ENCODE measurements at regions not wholly inside any gene's neighbourhood (a gene's known extent, or its start where the extent isn't known, plus 50 kb on each side); places are given as distances from the start of the nearest gene placed in this dataset.
"Not testable (repeated sequence)": the region's sequence is repeated elsewhere in the genome, so short reads cannot be mapped to it uniquely, and the experiment has no call there.

DNA sequence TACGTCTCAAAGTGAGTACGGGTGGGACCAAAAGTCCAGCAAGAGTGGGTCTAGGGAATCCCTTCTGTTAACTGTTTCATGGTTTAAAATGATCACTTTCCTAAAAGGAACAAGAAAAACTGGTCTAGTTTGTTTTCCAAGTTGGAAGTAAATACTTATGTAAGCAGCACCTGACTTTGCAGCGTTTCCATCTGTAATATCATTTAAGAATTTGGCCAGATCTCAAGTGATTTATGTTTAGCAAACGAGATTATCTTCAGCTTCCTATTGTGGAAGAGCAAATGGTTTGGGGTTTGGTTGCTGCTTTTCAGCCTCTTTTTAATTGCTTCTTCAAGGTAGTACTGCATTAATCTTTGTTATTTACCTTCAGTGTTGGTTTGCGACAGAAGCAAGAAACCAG is 50.4 kb downstream of the FHIP1A start:
- DNase-seq = no peak

DNA sequence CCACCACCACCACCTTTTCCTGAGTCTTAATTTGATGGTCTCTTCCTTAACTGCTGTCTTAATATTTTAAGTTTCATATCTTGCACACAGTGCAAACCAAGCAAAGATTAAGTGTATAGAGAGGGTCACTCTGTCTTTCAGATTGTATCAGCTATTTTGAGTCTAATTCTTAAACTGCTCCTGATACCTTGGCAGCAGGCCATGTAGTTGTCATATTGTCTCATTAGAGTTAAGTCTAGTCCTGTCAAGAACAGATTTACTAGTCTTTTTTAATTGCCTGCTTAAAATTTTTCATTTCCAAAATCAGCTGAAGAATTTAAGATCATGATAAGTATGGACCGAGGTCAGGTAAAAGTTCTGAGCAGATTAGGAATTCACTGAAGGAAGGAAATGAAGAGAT is 51.5 kb downstream of the FHIP1A start:
- no peak for DNase-seq

DNA sequence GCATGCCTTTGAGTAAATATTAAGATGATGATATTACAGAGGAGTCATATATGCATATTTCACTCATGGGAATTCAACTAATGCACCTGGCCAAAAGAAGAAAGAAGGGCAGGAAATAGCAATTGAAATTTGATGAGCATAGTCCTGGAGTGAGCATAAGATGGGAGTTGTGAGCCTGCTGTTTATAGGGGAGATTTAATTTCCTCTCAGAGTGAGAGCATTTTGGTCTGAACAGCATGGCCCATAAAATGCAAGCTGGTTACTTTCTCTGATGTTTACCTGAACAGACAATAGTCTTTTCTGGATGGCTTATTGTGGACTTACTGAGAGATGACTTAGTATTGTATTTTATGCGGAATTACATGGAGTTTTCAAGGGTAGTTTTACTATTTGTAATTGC is 53.6 kb downstream of the FHIP1A start:
- DNase-seq = no peak

DNA sequence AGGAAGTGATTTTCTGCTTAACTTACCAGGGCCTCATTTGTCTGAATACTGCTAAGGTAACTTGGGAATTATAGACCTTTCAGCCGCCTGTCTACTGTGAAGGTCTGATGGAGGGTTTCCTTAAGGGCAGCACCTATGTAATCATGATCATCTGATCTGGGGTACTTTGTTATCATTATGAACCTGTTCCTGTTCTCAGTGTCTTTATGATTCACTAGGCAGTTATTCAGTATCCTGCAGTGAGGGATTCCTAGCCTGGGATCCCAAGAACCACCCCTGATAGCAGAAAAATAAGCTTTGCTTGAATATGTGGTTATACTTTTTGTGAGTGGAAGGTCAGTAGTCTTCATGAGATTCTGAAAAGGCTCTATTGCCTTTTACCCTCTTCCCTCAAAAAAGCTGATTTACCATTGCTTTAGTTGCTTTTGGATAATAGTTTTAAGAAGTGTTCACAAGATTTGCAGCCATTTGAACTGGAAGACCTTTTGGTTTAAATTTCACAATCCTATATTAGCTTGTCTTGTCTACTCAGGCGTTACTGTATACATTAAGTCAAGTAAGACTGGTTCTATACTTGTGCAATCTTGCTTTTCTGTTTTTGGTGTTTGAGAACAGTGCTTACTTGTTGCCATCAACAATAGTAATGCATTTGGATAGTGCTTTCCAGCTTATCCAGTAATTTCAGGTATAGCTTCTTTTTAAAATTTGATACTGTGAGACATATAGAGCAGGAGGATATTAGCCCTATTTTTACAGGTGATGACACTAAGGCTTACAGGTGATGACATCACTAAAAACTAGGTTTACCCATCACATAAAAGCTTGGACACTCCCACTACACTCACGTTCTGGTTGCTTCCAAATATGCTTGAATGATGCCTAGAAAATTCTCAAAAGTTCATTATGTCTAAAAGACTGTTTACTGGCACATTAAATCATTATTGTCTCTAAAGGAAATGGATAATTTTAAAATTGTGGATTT is 60.0 kb downstream of the FHIP1A start:
- DNase-seq = no peak

DNA sequence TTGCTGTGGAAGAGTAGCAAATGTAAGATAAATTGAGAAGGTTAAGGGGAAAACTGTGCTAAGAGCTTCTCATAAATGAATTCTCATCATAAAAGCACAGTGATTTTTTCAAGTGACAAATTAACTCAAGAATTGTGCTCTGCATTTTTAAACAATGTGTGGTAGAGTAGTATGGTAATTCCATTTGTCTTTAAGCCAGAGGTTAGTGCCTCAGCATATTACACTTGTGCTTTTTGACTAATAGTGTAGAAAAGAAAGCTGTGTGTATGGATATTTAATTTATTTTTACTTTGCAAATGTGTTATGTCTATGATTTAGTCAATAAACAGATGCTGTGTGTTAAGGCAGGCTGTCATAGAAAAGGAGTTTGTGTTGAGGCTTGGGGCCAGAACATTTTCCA is 61.0 kb downstream of the FHIP1A start:
- DNase-seq = no peak

DNA sequence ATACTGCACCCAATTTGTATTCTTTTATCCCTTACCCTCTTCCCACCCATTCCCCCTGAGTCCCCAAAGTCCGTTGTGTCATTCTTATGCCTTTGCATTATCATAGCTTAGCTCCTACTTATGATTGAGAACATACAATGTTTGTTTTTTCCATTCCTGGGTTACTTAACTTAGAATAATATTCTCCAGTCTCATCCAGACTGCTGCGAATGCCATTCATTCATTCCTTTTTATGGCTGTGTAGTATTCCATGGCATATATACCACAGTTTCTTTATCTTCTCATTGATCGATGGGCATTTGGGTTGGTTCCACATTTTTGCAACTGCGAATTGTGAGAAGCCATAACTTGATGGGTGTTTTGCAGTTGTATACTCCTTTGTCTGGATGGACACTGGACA is 62.8 kb downstream of the FHIP1A start:
- no peak for DNase-seq

DNA sequence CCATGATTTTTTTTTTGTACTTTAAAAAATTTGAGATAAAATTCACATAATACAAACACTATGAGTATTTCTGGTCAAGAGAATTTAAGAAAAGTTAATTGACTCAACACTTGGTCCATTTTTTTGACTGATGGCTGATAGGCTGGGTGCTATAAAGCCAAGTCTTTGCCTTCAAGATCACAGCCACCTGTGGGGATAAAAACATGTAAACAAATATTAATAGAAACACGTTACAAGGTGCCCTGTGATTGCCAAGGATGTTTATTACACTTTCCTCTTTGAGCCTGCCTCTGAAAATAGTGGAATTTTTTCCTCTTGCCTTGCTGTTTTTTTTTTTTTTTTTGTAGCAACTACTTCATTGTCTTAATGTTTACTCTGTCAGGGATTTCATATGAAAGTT is 63.3 kb downstream of the FHIP1A start:
- DNase-seq = no peak

DNA sequence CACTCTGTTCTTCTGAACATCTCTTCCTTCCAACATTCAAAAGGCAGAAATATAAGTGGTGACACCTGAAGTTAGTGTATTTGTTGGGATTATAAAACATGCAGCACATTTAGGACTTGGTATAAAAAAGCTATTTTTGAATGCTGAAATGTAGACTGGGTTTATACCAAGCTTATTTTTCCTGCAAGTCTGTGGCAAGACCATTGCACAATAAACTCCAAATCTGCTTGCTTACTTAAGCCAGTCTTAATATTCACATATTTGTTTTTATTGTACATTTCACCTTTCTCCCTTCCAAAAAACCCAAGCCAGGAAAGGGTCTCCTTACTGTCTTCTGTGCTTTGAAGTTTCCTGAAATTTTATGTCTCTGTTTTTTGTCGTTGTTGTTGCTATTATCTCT is 63.7 kb downstream of the FHIP1A start:
- no peak for DNase-seq

DNA sequence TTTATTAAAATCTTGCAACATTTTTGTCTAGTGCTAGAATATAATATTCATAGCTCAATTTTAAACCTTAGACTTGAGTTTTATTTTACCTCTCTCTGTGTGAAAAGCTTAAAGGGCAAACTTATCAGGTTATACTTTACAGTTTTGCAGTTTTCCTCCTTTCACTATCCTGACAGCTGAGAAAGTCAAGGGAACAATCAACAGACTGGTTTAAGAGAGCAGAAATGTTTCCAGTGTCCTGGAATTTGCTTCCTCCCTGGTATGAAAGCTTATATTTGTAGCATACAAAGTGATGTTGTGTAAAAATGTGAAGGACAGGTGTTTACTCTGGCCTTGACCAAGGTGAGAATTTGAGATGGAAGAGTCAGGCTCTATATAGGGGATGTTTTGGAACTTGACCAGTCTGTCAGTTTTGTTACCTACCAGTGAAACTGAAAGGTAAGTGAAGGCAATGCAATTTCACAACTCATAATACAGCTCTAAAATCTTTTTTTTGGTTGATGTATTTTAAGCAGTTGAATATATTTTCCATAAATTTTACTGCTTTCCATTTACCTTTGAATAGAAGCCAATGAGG is 64.6 kb downstream of the FHIP1A start:
- DNase-seq = no peak

DNA sequence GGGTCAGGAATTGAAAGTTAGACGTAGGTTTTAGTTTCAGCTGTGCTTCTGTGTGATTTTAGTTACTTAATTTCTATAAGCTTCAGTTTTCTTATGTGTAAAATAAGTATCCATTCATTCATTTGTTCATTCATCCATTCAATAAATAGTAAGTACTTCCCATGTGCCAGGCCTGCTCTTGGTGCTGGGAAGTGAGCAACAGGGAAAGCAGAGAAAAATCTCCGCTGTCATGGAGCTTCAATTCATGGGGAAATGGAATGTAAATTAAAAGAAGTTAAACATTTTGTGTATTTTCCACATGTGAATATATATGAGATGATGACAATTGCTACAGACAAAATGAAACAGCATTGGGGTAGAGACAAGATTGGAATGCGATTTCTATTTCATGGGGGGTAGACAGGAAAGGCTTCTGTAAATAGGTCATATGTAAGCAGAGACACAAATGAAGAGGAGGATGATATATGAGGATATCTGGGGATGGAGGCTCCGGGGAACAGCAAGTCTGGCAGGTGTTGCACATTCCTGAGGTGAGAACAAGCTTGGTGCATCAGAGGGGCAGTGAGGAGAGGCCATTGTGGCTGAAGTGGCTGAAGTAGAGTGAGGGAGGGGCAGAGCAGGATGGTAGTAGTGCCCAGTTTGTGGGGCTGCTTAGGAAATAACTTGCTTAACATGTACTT is 66.2 kb downstream of the FHIP1A start:
- no peak for DNase-seq

DNA sequence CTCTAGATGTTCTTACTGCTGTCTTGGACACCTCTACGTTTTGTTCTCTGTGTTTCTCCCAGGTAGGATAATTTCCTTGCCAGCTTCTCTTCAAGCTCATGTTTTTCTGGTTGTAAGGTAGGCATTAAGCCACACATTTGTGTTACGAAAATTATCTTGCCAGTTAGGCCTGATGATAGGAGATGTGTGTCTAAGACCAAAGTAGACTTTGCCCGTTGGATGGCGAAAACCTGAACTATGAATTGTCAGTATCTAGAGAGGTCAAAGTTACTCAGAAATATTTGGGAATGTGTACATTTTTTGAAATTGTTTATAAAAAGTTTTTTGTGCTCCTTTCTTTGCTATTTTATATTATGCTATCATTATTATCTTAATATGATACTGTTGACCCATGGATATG is 72.8 kb downstream of the FHIP1A start:
- DNase-seq = no peak

DNA sequence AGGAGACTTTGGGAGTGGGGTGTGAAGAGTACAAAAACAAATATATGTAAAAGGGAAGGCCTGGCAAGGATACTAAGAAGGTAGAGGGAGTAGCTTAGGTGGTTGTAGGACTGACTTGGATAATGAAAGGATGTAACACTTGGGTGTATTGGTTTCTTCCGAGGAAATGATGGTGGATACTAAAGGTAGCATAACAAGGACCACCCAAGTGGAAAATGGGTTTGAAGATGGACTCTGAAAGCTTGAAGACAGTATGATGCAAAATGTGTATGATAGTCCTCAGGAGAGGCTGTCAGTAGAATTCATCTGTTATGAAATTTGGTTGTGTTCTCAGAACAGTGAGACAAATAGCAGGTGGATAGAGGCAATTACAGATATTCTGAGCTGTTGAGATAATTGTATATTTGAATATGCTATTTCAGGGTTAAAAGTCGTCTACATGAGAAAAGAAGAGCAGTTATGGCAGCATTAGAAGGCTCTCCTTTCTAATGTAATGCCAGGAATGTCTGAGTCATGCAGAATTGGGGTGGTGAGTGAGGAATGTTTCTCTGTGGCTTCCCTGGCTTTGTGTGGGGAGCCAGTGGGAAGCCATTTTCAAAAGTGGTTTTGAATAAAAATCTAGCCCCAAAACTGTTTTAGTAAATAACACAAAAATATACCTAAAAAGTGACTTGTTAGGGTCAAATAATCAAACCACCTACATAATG is 75.6 kb downstream of the FHIP1A start:
- DNase-seq = no peak

DNA sequence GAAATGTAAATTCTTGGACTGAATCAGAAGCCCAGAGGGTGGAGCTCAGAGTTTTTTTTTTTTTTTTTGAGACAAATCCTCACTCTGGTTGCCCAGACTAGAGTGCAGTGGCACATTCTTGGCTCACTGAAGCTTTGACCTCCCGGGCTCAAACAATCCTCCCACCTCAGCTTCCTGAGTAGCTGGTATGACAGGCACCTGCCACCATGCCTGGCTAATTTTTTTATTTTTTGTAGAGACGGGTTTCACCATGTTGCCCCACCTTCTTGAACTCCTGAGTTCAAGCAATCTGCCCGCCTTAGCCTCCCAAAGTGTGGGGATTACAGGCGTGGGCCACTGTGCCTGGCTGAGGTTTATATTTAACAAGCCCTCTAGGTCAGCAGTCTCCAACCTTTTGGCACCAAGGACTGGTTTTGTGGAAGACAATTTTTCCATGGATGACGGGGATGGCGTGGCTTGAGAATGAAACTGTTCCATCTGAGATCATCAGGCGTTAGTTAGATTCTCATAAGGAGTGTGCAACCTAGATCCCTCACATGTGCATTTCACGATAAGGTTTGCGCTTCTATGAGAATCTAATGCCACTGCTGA is 76.7 kb downstream of the FHIP1A start:
- no peak for DNase-seq

DNA sequence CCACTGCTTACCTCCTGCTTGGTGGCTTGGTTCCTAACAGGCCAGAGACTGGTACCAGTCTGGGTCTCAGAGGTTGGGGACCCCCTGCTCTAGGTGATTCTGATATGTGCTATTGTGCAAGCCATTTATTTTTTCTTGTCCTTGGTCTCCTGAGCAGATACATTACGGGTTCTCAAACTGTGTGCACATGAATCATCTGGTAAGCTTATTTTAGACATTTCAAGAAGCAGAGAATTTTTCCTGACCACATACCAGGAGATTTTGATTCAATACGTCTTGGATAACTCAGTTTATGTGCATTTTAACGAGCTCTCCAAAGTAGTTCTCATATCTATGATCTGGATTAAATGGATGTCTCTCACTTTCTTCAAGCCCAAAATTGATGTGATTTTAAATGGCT is 77.2 kb downstream of the FHIP1A start:
- DNase-seq = no peak

DNA sequence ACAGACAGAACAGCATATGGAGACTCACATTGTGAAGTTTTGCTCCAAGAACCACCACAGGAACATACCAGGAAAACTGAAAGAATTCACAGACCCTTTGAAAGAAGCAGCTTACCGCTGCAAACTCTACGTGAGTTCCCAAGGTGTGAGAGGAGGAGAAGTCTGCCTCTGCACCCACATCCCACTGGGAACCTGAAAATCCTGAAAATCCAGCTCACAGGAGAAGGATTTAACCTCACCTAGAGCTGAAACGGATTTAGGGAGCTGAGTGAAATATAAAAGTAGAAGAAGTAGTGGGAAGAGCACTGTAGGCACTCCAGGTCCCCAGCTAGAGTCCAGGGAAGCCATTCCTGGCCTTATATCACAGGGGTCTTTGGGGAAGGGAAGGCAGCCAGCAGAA is 80.0 kb downstream of the FHIP1A start:
- DNase-seq = no peak

DNA sequence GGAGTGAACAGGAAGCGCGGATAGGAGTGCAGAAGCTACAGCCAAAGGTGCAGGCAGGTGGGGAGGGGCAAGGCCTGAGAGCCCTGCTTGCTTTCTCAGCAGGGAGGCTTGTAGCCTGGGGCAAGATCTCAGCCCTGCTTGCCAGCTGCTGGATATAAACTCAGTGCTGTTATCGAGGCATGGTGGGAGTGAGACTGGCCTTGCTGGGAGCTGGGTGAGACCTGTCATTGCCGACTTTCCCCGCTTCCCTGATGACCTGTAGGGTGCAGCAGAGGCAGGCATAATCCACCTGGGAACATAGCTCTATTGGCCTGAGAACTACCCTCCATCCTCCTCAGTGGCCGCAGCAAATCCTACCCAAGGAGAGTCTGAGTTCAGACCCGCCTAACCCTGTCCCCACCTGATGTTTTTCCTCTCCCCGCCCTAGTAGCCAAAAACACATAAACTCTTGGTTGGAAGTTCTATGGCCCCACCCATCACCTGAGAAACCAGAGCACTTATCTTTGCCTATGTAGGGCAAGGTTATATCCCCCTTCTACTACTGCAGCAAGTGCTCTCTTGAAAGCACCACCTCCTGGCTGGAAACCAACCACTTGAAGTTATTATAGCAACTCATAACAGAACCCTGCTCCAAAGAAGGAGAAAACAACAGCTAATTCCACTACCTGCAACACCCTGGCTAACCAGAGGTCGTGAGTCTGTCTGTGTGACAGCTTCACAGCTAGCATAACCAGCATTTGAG is 80.7 kb downstream of the FHIP1A start:
- DNase-seq = no peak

DNA sequence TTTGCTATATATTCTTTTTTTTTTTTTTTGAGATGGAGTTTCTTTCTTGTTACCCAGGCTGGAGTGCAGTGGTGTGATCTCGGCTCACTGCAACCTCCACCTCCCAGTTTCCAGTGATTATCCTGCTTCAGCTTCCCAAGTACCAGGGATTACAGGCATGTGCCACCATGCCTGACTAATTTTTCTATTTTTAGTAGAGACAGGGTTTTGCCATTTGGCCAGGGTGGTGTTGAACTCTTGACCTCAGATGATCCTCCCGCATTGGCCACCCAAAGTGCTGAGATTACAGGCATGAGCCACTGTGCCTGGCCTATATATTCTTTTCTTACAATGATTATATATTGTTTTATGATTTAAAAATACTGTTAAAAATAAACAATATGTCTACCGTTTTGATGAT is 86.6 kb downstream of the FHIP1A start:
- DNase-seq = not testable (repeated sequence)

DNA sequence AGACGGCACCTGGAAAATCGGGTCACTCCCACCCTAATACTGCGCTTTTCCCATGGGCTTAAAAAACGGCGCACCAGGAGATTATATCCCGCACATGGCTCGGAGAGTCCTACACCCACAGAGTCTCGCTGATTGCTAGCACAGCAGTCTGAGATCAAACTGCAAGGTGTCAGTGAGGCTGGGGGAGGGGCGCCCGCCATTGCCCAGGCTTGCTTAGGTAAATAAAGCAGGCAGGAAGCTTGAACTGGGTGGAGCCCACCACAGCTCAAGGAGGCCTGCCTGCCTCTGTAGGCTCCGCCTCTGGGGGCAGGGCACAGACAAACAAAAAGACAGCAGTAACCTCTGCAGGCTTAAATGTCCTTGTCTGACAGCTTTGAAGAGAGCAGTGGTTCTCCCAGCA is 102.6 kb downstream of the FHIP1A start:
- DNase-seq = not testable (repeated sequence)

DNA sequence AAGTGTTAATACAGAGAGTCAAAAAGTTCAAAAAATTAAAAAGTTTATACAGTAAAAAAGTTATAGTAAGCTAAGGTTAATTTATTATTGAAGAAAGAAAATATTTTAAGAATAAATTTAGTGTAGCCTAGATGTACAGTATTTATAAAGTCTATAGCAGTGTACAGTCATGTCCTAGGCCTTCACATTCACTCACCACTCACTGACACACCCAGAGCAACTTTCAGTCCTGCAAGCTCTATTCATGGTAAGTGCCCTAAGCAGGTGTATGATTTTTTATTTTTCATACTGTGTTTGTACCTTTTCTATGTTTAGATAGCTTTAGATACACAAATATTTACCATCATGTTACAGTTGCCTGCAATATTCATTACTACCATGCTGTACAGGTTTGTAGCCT is 108.9 kb downstream of the FHIP1A start:
- DNase-seq = no peak

DNA sequence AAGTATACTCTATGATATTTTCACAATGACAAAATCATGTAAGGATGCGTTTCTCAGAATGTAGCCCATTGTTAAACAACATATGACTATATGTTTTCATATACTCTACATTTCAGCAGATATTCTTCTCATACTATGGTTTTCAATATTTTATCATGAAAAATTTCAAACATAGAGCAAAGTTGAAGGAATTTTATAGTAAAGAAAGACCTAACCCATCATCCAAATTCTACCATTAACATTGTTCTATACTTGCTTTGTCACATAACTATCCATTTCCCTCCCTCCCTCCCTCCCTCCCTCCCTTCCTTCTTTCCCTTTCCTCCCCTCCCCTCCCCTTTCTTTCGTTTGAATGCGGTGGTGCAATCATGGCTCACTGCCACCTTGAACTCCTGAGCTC is 109.4 kb downstream of the FHIP1A start:
- DNase-seq = no peak

DNA sequence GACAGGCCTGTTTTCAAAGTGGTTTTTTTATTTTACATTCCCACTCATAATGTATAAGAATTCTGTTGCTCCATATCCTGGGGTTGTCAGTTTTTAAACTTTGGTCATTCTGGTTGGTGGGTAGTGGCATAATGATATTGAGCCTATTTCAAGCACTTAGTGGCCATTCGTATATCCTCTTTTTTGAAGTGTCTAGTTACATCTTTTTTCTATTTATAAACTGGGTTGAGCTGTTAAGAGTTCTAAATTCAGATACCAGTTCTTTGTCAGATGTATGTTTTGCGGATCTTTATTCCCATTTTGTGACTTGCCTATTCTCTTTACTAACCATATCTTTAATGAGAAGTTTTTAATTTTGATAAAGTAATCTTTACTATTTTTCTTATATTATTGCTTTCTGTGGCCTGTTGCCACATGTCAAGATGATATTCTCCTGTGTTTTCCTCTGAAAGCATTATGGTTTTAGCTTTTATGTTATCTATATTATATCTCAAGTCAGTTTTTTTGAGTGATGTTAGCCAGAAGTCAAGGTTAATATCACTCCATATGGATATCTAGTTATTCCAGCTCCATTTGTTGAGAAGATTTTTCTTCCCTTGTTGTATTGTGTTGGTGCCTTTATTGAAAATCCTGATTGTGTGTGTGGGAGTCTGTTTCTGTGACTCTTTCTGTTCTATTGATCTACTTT is 110.9 kb downstream of the FHIP1A start:
- no peak for DNase-seq

Data from suppressor macrophage treated with lipopolysaccharide for 1 hour (primary cell).